Inferior parietal cortex (tissue), 1 donor: ENCODE measurements at regions not wholly inside any gene's neighbourhood (a gene's known extent, or its start where the extent isn't known, plus 50 kb on each side); places are given as distances from the start of the nearest gene placed in this dataset.

Experiments used
- DNase-seq: peaks from one replicate; pipeline ENCODE4 v3.0.0-alpha.2; 2016; ENCODE audit errors: extremely low spot score

DNA sequence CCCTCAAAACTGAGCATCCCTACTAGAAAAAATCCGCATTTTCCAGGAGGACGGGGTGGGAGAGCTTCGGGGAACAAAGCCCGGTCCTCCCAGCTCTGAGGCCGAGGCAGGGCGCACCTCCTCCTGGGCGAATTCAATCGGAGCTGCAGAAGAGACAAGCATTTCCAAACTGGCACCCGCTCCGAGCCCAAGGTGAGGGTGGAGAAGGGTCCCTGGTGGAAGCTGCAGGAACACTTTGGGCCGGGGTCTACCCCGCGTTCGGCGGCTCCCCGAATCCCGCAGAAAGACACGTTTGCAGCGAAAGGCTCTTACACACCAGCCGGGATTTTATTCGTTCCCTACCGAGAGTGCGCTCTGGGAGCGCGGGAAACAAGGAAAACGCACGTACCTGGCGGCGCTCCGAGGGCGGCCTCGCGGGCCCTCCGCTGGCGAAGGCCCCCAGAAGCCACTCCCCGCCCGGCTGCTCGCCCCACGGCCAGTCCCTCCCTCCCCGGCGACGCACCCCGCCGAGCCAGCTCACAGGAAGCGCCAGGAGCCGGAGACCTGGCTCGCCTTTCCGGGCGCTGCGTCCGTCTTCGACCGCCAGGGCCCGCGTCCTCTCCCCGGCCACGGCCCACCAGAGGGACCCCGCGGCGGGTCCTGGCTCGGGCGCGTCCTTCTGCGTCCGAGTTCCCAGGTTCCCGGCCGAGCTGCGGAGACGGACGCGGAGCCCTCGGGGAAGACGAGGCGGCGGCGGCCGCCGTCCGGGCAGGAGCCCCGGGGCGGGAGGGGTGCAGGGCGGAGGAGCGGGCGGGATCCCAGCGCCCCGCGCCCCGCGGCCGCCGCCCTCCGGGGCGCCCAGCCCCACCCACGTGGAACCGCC, 49.8 kb upstream of the BAHCC1 start:
- peak; percentile 56 for DNase-seq
